Mesodermal cell (in vitro differentiated cells): ENCODE measurements at regions not wholly inside any gene's neighbourhood (a gene's known extent, or its start where the extent isn't known, plus 50 kb on each side); places are given as distances from the start of the nearest gene placed in this dataset.

Experiments
- H3K27ac ChIP-seq: 2 replicates; pipeline ENCODE4 v1.7.0; 2013; ENCODE audit warnings: mild to moderate bottlenecking, low read depth, low read length, moderate library complexity; ENCODE audit not compliant: severe bottlenecking
- H3K36me3 ChIP-seq: 2 replicates; pipeline ENCODE4 v1.7.1; 2013; ENCODE audit warnings: mild to moderate bottlenecking, low read length, moderate library complexity; ENCODE audit not compliant: control insufficient read depth, insufficient read depth
- H3K4me1 ChIP-seq: one replicate; pipeline ENCODE4 v1.7.1; 2013; ENCODE audit warnings: mild to moderate bottlenecking, low read length; ENCODE audit not compliant: insufficient read depth, control insufficient read depth, poor library complexity, severe bottlenecking
- H3K4me3 ChIP-seq: 2 replicates; pipeline ENCODE4 v1.7.0; 2013; ENCODE audit warnings: low read length, control low read depth, mild to moderate bottlenecking; ENCODE audit not compliant: insufficient read depth, poor library complexity, severe bottlenecking; ENCODE audit errors: extremely low read depth
- H3K9me3 ChIP-seq: 2 replicates; pipeline ENCODE4 v1.7.1; 2013; ENCODE audit warnings: mild to moderate bottlenecking, low read length, moderate library complexity; ENCODE audit not compliant: control insufficient read depth
- WGBS, 2 experiments: methylation state at CpG; one replicate each; pipeline ENCODE4 v1.1.5; 2013; ENCODE audit warnings: missing lambda C conversion rate in 2 of 2; ENCODE audit not compliant: insufficient coverage in 2 of 2; 5-methylcytosine and 5-hydroxymethylcytosine counted together

DNA sequence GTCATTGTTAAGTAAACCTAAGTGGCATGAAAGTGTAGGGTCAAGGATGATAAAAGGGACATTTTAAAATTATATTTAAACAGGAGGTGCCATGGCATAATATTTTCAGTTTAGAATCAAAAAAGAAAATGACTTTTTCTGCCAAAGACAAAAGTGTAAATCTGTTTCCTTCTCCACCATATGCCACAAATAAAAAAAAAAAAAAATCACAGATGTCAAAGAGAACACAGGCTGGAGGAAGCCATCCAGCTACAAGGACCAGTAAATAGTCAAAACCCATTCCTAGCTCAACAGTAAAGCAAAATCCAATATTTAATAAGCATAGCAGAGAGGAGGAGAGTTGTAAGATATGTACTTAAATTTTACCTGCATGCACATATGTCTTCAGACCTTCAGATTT is 321.3 kb upstream of the TMEM229A start:
- no peaks in the 10 kb centered on the region for H3K9me3 ChIP-seq
- H3K4me3 ChIP-seq: no peak overlapping the region
- H3K36me3 ChIP-seq: no peaks in the 10 kb centered on the region
- H3K4me1 ChIP-seq: no peaks in the 10 kb centered on the region
- no peak overlapping the region for H3K27ac ChIP-seq

GRCh38 chr7:124351950-124352349 is 319.1 kb upstream of the TMEM229A start:
- no peaks in the 10 kb centered on the region for H3K4me1 ChIP-seq
- 71 to 88% methylated on average over 4 to 6 of the region's 8 CpGs for WGBS, 2 experiments
- H3K4me3 ChIP-seq: no peak overlapping the region
- no peaks in the 10 kb centered on the region for H3K9me3 ChIP-seq
- H3K27ac ChIP-seq: no peak overlapping the region
- H3K36me3 ChIP-seq: no peaks in the 10 kb centered on the region

DNA sequence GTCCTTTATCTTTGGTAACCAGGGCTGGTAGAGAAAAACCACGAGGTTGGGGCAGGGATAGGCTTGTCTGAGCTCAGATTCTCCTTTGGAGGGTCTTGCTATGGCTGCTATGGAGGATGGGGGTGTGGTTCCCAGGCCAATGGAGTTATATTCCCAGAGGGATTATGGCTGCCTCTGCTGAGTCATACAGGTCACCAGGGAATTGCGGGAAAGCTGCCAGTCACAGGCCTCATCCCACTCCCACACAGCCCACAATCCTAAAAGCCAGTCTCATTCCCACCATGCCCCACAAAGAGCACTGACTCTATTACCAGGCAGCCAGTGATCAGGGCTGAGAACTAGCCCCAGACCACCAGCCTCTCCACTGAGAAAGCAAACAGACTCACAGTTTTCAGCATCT is 316.6 kb upstream of the TMEM229A start:
- WGBS, 2 experiments: 94 to 100% methylated on average over 1 to 2 of the region's 2 CpGs

GRCh38 chr7:124338861-124339260 is 306.0 kb upstream of the TMEM229A start:
- no peaks in the 10 kb centered on the region for H3K36me3 ChIP-seq
- H3K4me1 ChIP-seq: no peaks in the 10 kb centered on the region
- no CpG with 5 or more reads among the region's 2 CpGs for WGBS, 2 experiments
- no peak overlapping the region for H3K4me3 ChIP-seq
- no peak overlapping the region for H3K27ac ChIP-seq
- no peaks in the 10 kb centered on the region for H3K9me3 ChIP-seq

More for the DNA sequence above, 316.6 kb upstream of the TMEM229A start:
- Histone ChIP-seq H3K4me1 (no peaks in the 10 kb centered on the region), H3K27ac (no peak overlapping the region), H3K4me3 (no peak overlapping the region), H3K36me3 (no peaks in the 10 kb centered on the region), H3K9me3 (no peaks in the 10 kb centered on the region)

DNA sequence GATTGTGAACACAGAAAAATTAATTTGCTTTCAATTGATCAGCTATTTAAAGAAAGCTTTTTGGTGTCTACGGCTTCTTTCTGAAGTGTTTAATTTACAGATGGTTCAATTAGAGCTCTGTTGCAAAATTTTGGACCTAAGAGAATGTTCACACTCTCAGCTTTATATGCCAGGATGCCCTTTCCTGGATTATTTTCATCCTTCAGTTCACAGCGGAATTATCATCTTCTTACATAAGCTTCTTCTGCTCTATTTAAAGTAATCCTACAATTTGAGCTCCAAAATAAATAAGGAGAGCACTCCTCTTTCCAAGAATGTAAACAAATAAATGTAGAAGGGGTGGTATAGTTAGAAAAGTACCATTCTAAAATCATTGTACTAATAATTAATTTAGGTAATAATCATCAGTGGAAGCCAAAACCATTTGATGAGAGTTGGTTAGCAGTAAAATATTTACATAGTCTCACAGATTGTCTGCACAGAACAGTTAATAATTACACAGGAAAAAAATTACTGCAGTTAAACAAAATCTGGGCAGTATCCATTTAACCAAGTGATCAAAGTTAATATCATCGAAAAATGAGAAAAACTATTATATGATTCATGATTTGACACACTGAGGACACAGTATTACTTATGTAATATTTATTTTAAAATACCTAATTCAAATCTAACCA is 298.0 kb upstream of the TMEM229A start:
- WGBS, 2 experiments: no CpG with 5 or more reads among the region's 3 CpGs

GRCh38 chr7:124328774-124329173 is 295.9 kb upstream of the TMEM229A start:
- H3K9me3 ChIP-seq: no peaks in the 10 kb centered on the region
- no peaks in the 10 kb centered on the region for H3K36me3 ChIP-seq
- 75 to 100% methylated on average over 2 of the region's 3 CpGs for WGBS, 2 experiments
- H3K4me3 ChIP-seq: no peak overlapping the region
- no peaks in the 10 kb centered on the region for H3K4me1 ChIP-seq
- no peak overlapping the region for H3K27ac ChIP-seq

More for the DNA sequence above, 298.0 kb upstream of the TMEM229A start:
- Histone ChIP-seq H3K9me3 (no peaks in the 10 kb centered on the region), H3K4me1 (no peaks in the 10 kb centered on the region), H3K4me3 (no peak overlapping the region), H3K36me3 (no peaks in the 10 kb centered on the region), H3K27ac (no peak overlapping the region)

DNA sequence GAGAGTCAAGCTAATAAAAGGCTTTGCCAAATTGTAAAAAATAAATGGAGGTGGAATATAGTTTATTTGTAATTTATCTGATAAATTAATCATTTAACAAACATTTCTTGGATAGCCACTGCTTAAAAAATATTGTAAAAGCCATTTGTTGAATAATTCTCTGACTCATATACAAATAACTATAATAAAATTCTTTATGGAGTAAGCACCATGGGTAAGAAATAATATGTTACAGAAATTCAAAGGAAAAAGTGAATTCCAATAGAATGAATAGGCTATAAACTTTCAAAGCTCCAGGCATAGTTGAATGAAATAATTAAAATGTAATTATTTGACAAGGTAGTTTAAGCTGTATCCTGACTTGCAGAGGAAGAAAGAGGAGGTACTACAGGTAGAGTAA is 291.4 kb upstream of the TMEM229A start:
- no peaks in the 10 kb centered on the region for H3K36me3 ChIP-seq
- H3K4me1 ChIP-seq: no peaks in the 10 kb centered on the region
- no peak overlapping the region for H3K4me3 ChIP-seq
- no peak overlapping the region for H3K27ac ChIP-seq
- H3K9me3 ChIP-seq: no peaks in the 10 kb centered on the region

DNA sequence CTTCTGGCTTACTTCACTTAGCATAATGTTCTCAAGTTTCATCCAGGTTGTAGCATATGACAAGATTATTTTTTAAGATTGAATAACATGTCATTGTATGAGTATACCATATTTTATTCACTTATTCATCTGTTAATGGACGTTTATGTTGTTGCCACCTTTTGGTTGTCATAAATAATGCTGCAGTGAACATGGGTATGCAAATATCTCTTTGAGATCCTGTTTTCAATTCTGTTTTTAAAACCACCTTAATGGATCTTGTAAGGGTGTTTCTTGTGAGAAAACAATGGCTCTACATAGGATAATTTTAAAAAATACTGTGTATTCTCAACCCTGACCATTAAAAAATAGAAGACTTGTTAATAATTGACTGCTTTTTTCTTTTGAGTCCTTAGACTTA is 290.7 kb upstream of the TMEM229A start:
- Histone ChIP-seq H3K27ac (no peak overlapping the region), H3K9me3 (no peaks in the 10 kb centered on the region), H3K4me3 (no peak overlapping the region), H3K4me1 (no peaks in the 10 kb centered on the region), H3K36me3 (no peaks in the 10 kb centered on the region)
- WGBS, 2 experiments: no CpG with 5 or more reads among the region's 1 CpG

- Histone ChIP-seq H3K36me3 (no peaks in the 10 kb centered on the region), H3K4me1 (no peaks in the 10 kb centered on the region), H3K9me3 (no peaks in the 10 kb centered on the region), H3K27ac (no peak overlapping the region), H3K4me3 (no peak overlapping the region)
- WGBS, 2 experiments: no CpG with 5 or more reads among the region's 1 CpG
These were observed 289.7 kb upstream of the TMEM229A start for GRCh38 chr7:124322561-124322960.

GRCh38 chr7:124318721-124319450 is 286.0 kb upstream of the TMEM229A start:
- Histone ChIP-seq H3K4me3 (no peak overlapping the region), H3K9me3 (no peaks in the 10 kb centered on the region), H3K27ac (no peak overlapping the region), H3K4me1 (no peaks in the 10 kb centered on the region), H3K36me3 (no peaks in the 10 kb centered on the region)
- no CpG with 5 or more reads among the region's 5 CpGs for WGBS, 2 experiments

DNA sequence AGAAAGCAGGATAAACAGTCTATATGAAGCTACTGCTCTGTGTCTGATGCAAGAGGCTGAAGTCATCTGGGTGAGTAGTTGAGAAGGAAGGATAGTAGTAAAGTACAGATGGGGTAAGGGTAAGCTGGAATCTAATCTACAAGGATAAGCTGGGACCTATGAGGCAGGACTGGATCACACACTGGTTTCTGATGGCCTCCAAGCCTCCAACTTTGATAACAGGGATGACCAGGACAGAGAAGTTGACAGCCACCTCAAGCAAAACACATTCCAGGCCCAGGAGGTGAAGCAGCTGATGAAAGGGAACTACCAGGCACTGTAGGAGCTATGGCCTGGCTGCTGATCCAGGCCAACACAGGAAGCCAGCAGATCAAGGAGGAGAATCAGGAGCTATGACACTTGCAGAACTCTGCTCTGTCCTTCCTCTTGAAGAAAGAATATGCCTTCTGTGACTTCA is 278.1 kb upstream of the TMEM229A start:
- peak overlapping the region; percentile 33 for H3K27ac ChIP-seq

More for the DNA sequence above, 278.1 kb upstream of the TMEM229A start:
- Histone ChIP-seq H3K9me3 (no peaks in the 10 kb centered on the region), H3K4me1 (no peaks in the 10 kb centered on the region), H3K4me3 (no peak overlapping the region), H3K36me3 (no peaks in the 10 kb centered on the region)
